ENCODE measurements at regions not wholly inside any gene's neighbourhood (a gene's known extent, or its start where the extent isn't known, plus 50 kb on each side); places are given as distances from the start of the nearest gene placed in this dataset.

DNA sequence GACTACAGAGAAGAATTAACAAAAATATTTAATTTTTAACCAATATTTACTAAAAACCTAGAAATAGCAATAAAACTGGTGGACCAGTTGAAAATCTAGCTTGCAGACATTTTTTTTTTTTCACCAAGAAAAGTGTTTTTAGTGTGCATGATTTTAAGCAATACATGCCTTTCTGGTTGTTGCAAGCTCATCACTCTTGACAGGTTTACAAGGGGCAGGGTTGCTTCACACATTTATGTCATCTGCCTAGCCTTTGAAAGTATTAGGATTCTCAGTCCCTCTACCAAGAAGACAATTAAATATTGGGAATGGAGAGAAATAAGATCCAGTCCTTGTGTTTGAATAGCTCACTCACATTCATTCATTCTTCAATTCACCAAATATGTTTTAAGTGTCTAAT, 53.8 kb upstream of the LYPLAL1 start:
- ChIA-PET POLR2A (interaction anchor here (0.7 to 1.3 kb wide), 3 partner anchors 30 to 179 kb away, joined by 3 to 4 read pairs (median 3); no protein-coding TSS in a partner anchor), CTCF (ENCODE audit: unreplicated experiment) (no interaction called here)
- H3K27ac ChIP-seq (ENCODE audit: low read depth, low read length, poor library complexity, severe bottlenecking): no peak overlapping the region
- H3K4me2 ChIP-seq (ENCODE audit: low read length): no peak overlapping the region
- no TSS peak for BruUV-seq (replicated peaks)
- no peaks in the 10 kb centered on the region for H3K79me2 ChIP-seq (ENCODE audit: insufficient read depth, low read depth, low read length)
- no peak overlapping the region for H2AFZ ChIP-seq (ENCODE audit: low read length)
- H3K4me3 ChIP-seq (ENCODE audit: low read depth, low read length, poor library complexity, severe bottlenecking): no peak overlapping the region
- no peak for DNase-seq (ENCODE audit: low spot score)
- no peaks in the 10 kb centered on the region for H3K9me3 ChIP-seq (ENCODE audit: low read length)
- H4K20me1 ChIP-seq (ENCODE audit: insufficient read depth, low read length): no peaks in the 10 kb centered on the region
- no peaks in the 10 kb centered on the region for H3K4me1 ChIP-seq (ENCODE audit: insufficient read depth, low read length, poor library complexity, severe bottlenecking)
- H3K36me3 ChIP-seq (ENCODE audit: insufficient read depth, low read length): no peaks in the 10 kb centered on the region
- TF ChIP-seq, protein P1, sequence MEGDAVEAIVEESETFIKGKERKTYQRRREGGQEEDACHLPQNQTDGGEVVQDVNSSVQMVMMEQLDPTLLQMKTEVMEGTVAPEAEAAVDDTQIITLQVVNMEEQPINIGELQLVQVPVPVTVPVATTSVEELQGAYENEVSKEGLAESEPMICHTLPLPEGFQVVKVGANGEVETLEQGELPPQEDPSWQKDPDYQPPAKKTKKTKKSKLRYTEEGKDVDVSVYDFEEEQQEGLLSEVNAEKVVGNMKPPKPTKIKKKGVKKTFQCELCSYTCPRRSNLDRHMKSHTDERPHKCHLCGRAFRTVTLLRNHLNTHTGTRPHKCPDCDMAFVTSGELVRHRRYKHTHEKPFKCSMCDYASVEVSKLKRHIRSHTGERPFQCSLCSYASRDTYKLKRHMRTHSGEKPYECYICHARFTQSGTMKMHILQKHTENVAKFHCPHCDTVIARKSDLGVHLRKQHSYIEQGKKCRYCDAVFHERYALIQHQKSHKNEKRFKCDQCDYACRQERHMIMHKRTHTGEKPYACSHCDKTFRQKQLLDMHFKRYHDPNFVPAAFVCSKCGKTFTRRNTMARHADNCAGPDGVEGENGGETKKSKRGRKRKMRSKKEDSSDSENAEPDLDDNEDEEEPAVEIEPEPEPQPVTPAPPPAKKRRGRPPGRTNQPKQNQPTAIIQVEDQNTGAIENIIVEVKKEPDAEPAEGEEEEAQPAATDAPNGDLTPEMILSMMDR (conservative IDR thresholded peaks at IDR 0.05; ENCODE audit: low read length): no peak
- TF ChIP-seq EZH2phosphoT487 (IDR thresholded peaks at IDR 0.05; ENCODE audit: borderline replicate concordance, low read depth, low read length): no peak
- intact Hi-C loops (cut with micrococcal nuclease; ENCODE audit: unreplicated experiment): no loop called here
- no peaks in the 10 kb centered on the region for H3K9me2 ChIP-seq (ENCODE audit: insufficient read depth, low read length)

DNA sequence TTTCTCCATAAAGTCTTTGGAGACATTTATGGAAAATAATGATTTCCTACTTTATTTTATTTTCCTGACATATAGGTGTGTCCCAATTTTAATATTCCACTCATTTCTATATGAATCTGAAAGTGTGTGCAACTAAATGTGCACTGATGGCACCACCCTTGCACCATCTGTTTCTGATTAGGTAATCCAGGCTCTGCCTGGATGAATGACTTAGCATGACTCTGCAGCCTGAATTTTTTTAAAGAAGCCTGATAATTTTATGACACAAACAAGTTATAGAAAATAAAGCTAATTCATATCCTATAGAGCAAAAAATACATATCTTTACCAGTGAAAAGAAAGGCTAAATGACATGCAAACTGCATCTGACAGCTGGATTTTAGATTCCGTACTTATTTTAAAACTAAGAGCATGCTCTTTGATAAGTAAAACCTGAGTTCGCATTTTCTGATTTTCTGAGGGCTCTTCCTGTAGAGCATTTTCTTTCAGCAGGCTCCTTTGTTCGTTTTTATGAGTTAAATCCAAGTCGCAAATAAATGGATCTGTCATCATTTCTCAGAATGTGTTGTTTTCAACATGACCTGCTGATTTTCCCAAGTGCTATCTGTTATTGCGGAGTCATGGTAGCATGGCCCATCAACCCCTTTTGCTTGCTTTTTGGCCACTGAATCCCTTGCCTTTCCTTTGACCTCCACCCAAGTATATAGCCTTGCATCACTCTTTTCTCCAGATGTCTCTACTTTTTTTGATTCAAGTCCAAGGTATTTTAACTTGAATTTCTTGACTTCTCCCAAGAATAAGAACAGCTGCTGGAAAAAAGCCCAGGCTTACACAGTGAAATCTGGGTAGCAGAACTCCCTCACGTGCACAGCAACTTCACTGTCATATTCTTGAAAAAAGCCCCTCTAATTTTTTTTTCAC, 52.8 kb upstream of the LYPLAL1 start:
- ChIA-PET CTCF (ENCODE audit: unreplicated experiment) (no interaction called here), POLR2A (interaction anchor here (0.7 to 1.0 kb wide), 2 partner anchors 31 to 176 kb away, joined by 3 to 4 read pairs; no protein-coding TSS in a partner anchor)
- Histone ChIP-seq H3K27ac (ENCODE audit: low read depth, low read length, poor library complexity, severe bottlenecking) (no peak overlapping the region), H3K79me2 (ENCODE audit: insufficient read depth, low read depth, low read length) (no peaks in the 10 kb centered on the region), H4K20me1 (ENCODE audit: insufficient read depth, low read length) (no peaks in the 10 kb centered on the region), H3K9me2 (ENCODE audit: insufficient read depth, low read length) (no peaks in the 10 kb centered on the region), H3K4me3 (ENCODE audit: low read depth, low read length, poor library complexity, severe bottlenecking) (no peak overlapping the region), H3K4me1 (ENCODE audit: insufficient read depth, low read length, poor library complexity, severe bottlenecking) (no peaks in the 10 kb centered on the region), H3K4me2 (ENCODE audit: low read length) (no peak overlapping the region), H3K9me3 (ENCODE audit: low read length) (no peaks in the 10 kb centered on the region), H3K36me3 (ENCODE audit: insufficient read depth, low read length) (no peaks in the 10 kb centered on the region), H2AFZ (ENCODE audit: low read length) (no peak overlapping the region)
- no TSS peak for BruUV-seq (replicated peaks)
- no peak for DNase-seq (ENCODE audit: low spot score)
- intact Hi-C loops (cut with micrococcal nuclease; ENCODE audit: unreplicated experiment): no loop called here
- TF ChIP-seq, protein P1 (conservative IDR thresholded peaks at IDR 0.05; ENCODE audit: low read length): no peak
- no peak for TF ChIP-seq EZH2phosphoT487 (IDR thresholded peaks at IDR 0.05; ENCODE audit: borderline replicate concordance, low read depth, low read length)

DNA sequence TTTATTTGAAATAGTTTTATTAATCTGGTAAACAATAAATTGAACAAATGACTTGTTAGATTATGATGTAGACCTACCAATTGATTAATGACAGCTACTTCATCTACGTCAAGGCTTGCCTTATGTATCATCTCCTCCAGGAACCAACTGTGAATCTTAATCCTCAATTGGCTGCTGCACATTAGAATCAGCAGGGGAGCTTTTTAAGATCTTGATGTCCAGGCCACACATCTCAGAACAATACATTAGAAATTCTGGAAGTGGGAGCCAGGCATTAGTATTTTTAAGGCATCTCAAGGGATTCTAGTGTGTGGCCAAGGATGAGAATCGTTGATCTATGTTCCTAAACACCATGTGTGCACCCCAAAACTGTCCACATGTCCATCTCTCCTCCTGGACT, 52.0 kb upstream of the LYPLAL1 start:
- Histone ChIP-seq H3K9me3 (ENCODE audit: low read length) (no peaks in the 10 kb centered on the region), H3K4me2 (ENCODE audit: low read length) (no peak overlapping the region), H3K79me2 (ENCODE audit: insufficient read depth, low read depth, low read length) (no peaks in the 10 kb centered on the region), H2AFZ (ENCODE audit: low read length) (no peak overlapping the region), H3K27ac (ENCODE audit: low read depth, low read length, poor library complexity, severe bottlenecking) (no peak overlapping the region), H3K4me1 (ENCODE audit: insufficient read depth, low read length, poor library complexity, severe bottlenecking) (no peaks in the 10 kb centered on the region), H3K4me3 (ENCODE audit: low read depth, low read length, poor library complexity, severe bottlenecking) (no peak overlapping the region), H3K36me3 (ENCODE audit: insufficient read depth, low read length) (no peaks in the 10 kb centered on the region), H4K20me1 (ENCODE audit: insufficient read depth, low read length) (no peaks in the 10 kb centered on the region), H3K9me2 (ENCODE audit: insufficient read depth, low read length) (no peaks in the 10 kb centered on the region)
- ChIA-PET POLR2A (no interaction called here), CTCF (ENCODE audit: unreplicated experiment) (no interaction called here)
- intact Hi-C loops (cut with micrococcal nuclease; ENCODE audit: unreplicated experiment): no loop called here
- no peak for DNase-seq (ENCODE audit: low spot score)
- TF ChIP-seq EZH2phosphoT487 (IDR thresholded peaks at IDR 0.05; ENCODE audit: borderline replicate concordance, low read depth, low read length): no peak
- TF ChIP-seq, protein P1 (conservative IDR thresholded peaks at IDR 0.05; ENCODE audit: low read length): no peak
- no TSS peak for BruUV-seq (replicated peaks)

All from OCI-LY7 (cell line).